H1 (cell line): ENCODE measurements at regions not wholly inside any gene's neighbourhood (a gene's known extent, or its start where the extent isn't known, plus 50 kb on each side); places are given as distances from the start of the nearest gene placed in this dataset.
"Not testable (repeated sequence)": the region's sequence is repeated elsewhere in the genome, so short reads cannot be mapped to it uniquely, and the experiment has no call there.

ENCODE experiments used
- CTCF ChIA-PET: fragments of 300-600 bp; sonication (Branson Sonifier 250); formaldehyde crosslinking; loops from one replicate; lab custom pipeline; 2021; ENCODE audit not compliant: partially characterized antibody; lab: Charles Lee
- POLR2A ChIA-PET: fragments of 300-600 bp; sonication (Branson Sonifier 250); formaldehyde crosslinking; loops from one replicate; lab custom pipeline; 2021; ENCODE audit warnings: inconsistent platforms; ENCODE audit not compliant: partially characterized antibody; lab: Charles Lee
- DNase-seq, 2 experiments: peaks; one replicate each; pipeline versions ENCODE4 v3.0.0 to v3.0.0-alpha.2; 2010 to 2022; ENCODE audit warnings: low spot score in 2 of 2, low read depth in 1 of 2, mixed read lengths in 1 of 2
- FAIRE-seq: peaks from 2 replicates; lab custom pipeline; 2011; peaks lifted over from hg19 to GRCh38; lab: Jason Lieb, UNC
- H2AFZ ChIP-seq: 2 replicates; pipeline ENCODE4 v1.8.1; 2012; ENCODE audit warnings: low read length, inconsistent platforms
- H2AK5ac ChIP-seq: 2 replicates; pipeline ENCODE4 v1.6.1; 2013; ENCODE audit warnings: low read depth, low read length
- H2BK120ac ChIP-seq: replicated peaks from 2 replicates; pipeline ENCODE3; 2013; ENCODE audit warnings: low read depth, low read length, inconsistent platforms
- H2BK12ac ChIP-seq: 2 replicates; pipeline ENCODE4 v1.6.1; 2013; ENCODE audit warnings: low read depth, low read length
- H2BK15ac ChIP-seq: 2 replicates; pipeline ENCODE4 v1.6.1; 2013; ENCODE audit warnings: low read length
- H2BK20ac ChIP-seq: 2 replicates; pipeline ENCODE4 v1.6.1; 2013; ENCODE audit warnings: low read length
- H2BK5ac ChIP-seq: 2 replicates; pipeline ENCODE4 v1.6.1; 2013; ENCODE audit warnings: low read depth, low read length
- H3K14ac ChIP-seq: 2 replicates; pipeline ENCODE4 v1.6.1; 2013; ENCODE audit warnings: inconsistent platforms; ENCODE audit not compliant: insufficient read length
- H3K18ac ChIP-seq: 2 replicates; pipeline ENCODE4 v1.6.1; 2013; ENCODE audit warnings: low read length; ENCODE audit errors: extremely low read depth
- H3K23ac ChIP-seq: 2 replicates; pipeline ENCODE4 v1.6.1; 2013; ENCODE audit warnings: inconsistent platforms; ENCODE audit not compliant: insufficient read length
- H3K23me2 ChIP-seq: 2 replicates; pipeline ENCODE4 v1.6.1; 2013; ENCODE audit warnings: low read depth, low read length
- H3K27ac ChIP-seq: 2 replicates; pipeline ENCODE4 v1.6.1; 2011; ENCODE audit warnings: low read depth, low read length, inconsistent platforms
- H3K27me3 ChIP-seq, 4 experiments: replicated peaks in 1 of 4; 1 replicate in 1 of 4; 2 replicates in 3 of 4; pipeline versions ENCODE4 v1.6.1 to v1.8.1; 2011 to 2013; ENCODE audit warnings: low read length in 3 of 4, mild to moderate bottlenecking in 3 of 4, inconsistent platforms in 2 of 4, mixed read lengths in 2 of 4, moderate library complexity in 1 of 4; ENCODE audit not compliant: control insufficient read depth in 3 of 4, insufficient read depth in 3 of 4; ENCODE audit errors: extremely low read depth in 1 of 4
- H3K36me3 ChIP-seq, 4 experiments: 2 replicates each; pipeline versions ENCODE4 v1.6.1 to v1.8.1; 2011 to 2013; ENCODE audit warnings: mild to moderate bottlenecking in 4 of 4, low read length in 3 of 4, moderate library complexity in 2 of 4, control low read depth in 1 of 4, inconsistent platforms in 1 of 4; ENCODE audit not compliant: insufficient read depth in 4 of 4, control insufficient read depth in 2 of 4
- H3K4ac ChIP-seq: replicated peaks from 2 replicates; pipeline ENCODE3; 2013; ENCODE audit warnings: low read length, low read depth, mixed read lengths, inconsistent platforms; ENCODE audit not compliant: insufficient read length
- H3K4me1 ChIP-seq, 4 experiments: replicated peaks in 1 of 4; 1 replicate in 1 of 4; 2 replicates in 3 of 4; pipeline versions ENCODE4 v1.6.1 to v1.8.1; 2011 to 2013; ENCODE audit warnings: low read length in 3 of 4, inconsistent platforms in 2 of 4, mixed read lengths in 1 of 4; ENCODE audit not compliant: insufficient read depth in 4 of 4, control insufficient read depth in 3 of 4
- H3K4me2 ChIP-seq, 2 experiments: 2 replicates each; pipeline versions ENCODE4 v1.6.1 to v1.8.1; 2011 to 2013; ENCODE audit warnings: low read depth in 2 of 2, low read length in 2 of 2, control low read depth in 1 of 2, inconsistent platforms in 1 of 2, mild to moderate bottlenecking in 1 of 2; ENCODE audit not compliant: insufficient read depth in 1 of 2
- H3K4me3 ChIP-seq, 4 experiments: fragments of 200-600, 300-600 bp in 1 of 4; sonication (generic), shearing (Covaris generic), sonication (Bioruptor Twin) in 1 of 4; 2 replicates each; pipeline versions ENCODE4 v1.5.1 to v1.8.1; 2011 to 2016; ENCODE audit warnings: low read length in 4 of 4, low read depth in 3 of 4, control low read depth in 2 of 4, inconsistent platforms in 2 of 4, mild to moderate bottlenecking in 2 of 4, mixed read lengths in 1 of 4, moderate library complexity in 1 of 4; ENCODE audit not compliant: insufficient read depth in 2 of 4; ENCODE audit errors: extremely low read depth in 1 of 4
- H3K56ac ChIP-seq: replicated peaks from 2 replicates; pipeline ENCODE3; 2013; ENCODE audit warnings: low read depth, mild to moderate bottlenecking, mixed read lengths, low read length, inconsistent platforms; ENCODE audit not compliant: insufficient read length
- H3K79me1 ChIP-seq: 2 replicates; pipeline ENCODE4 v1.6.1; 2013; ENCODE audit warnings: low read depth, low read length, control low read depth
- H3K79me2 ChIP-seq, 2 experiments: 2 replicates each; pipeline versions ENCODE4 v1.6.1 to v1.8.1; 2012 to 2013; ENCODE audit warnings: low read length in 2 of 2, mild to moderate bottlenecking in 2 of 2, inconsistent platforms in 1 of 2; ENCODE audit not compliant: insufficient read depth in 2 of 2, control insufficient read depth in 1 of 2
- H3K9ac ChIP-seq, 4 experiments: replicated peaks in 1 of 4; 1 replicate in 1 of 4; 2 replicates in 3 of 4; pipeline versions ENCODE4 v1.6.1 to v1.8.1; 2011 to 2013; ENCODE audit warnings: low read depth in 3 of 4, low read length in 3 of 4, control low read depth in 2 of 4, mild to moderate bottlenecking in 2 of 4, moderate library complexity in 2 of 4, inconsistent platforms in 1 of 4; ENCODE audit errors: extremely low read depth in 1 of 4
- H3K9me3 ChIP-seq, 2 experiments: 2 replicates each; pipeline versions ENCODE4 v1.6.1 to v1.8.1; 2012 to 2013; ENCODE audit warnings: mild to moderate bottlenecking in 2 of 2, moderate library complexity in 2 of 2, control low read depth in 1 of 2, inconsistent platforms in 1 of 2, low read depth in 1 of 2, low read length in 1 of 2, mixed read lengths in 1 of 2; ENCODE audit not compliant: insufficient read depth in 2 of 2
- H4K20me1 ChIP-seq, 2 experiments: replicated peaks in 1 of 2; 2 replicates each; pipeline versions ENCODE3 to v1.8.1; 2011 to 2013; ENCODE audit warnings: inconsistent platforms in 2 of 2, low read length in 2 of 2, mild to moderate bottlenecking in 1 of 2; ENCODE audit not compliant: insufficient read depth in 2 of 2, control insufficient read depth in 1 of 2
- H4K5ac ChIP-seq: 2 replicates; pipeline ENCODE4 v1.6.1; 2013; ENCODE audit warnings: low read length, low read depth, mixed read lengths, inconsistent platforms; ENCODE audit not compliant: insufficient read length
- H4K8ac ChIP-seq: 2 replicates; pipeline ENCODE4 v1.8.0; 2013; ENCODE audit warnings: mild to moderate bottlenecking, moderate library complexity, low read length, inconsistent platforms; ENCODE audit not compliant: insufficient read depth; ENCODE audit errors: extremely low read depth
- H4K91ac ChIP-seq: replicated peaks from 2 replicates; pipeline ENCODE3; 2013; ENCODE audit warnings: low read length, mixed read lengths, inconsistent platforms; ENCODE audit not compliant: insufficient read length
- WGBS, 2 experiments: shearing (Covaris generic) in 1 of 2; methylation state at CpG; one replicate each; pipeline versions ENCODE4 v1.1.6 to v1.1.7; 2013 to 2015; ENCODE audit warnings: low lambda C conversion rate in 2 of 2, mixed read lengths in 2 of 2, inconsistent platforms in 1 of 2, low coverage in 1 of 2, missing lambda C conversion rate in 1 of 2; ENCODE audit not compliant: insufficient replicate concordance in 2 of 2, insufficient coverage in 1 of 2, insufficient read length in 1 of 2; ENCODE audit errors: extremely low coverage in 1 of 2, missing lambda C conversion rate in 1 of 2; 5-methylcytosine and 5-hydroxymethylcytosine counted together

DNA sequence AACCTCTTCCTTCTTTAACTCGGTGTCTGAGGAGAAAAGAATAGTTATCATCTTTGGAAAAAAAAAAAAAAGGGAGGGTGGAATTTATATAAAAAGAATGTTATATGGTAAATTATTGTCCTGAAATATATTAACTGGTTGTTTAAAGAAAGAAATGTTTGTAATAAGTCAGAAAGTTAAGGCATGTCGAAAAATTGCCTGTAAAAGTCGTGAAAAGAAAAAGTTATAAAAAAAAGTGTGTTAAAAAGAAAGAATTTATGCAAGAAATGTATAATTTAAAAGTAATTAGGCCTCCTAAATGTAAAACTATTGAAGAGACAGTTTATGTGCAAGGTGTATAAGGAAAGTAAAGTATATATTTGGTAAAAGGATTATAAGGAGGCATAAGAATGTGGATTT lies 130.5 kb upstream of the SEMA6A start:
- H3K23me2 ChIP-seq, H3K56ac ChIP-seq, H2BK12ac ChIP-seq, H3K79me1 ChIP-seq, H4K5ac ChIP-seq, H2AFZ ChIP-seq, H3K9me3 ChIP-seq, H3K9ac ChIP-seq, H3K18ac ChIP-seq, CTCF ChIA-PET, H2BK20ac ChIP-seq, H3K23ac ChIP-seq, H3K27me3 ChIP-seq, H4K8ac ChIP-seq, H3K36me3 ChIP-seq, H2AK5ac ChIP-seq, H3K4me3 ChIP-seq, H2BK15ac ChIP-seq, H3K14ac ChIP-seq, H3K4ac ChIP-seq, H2BK120ac ChIP-seq, H3K27ac ChIP-seq, H4K91ac ChIP-seq, H3K4me1 ChIP-seq, H4K20me1 ChIP-seq, FAIRE-seq, DNase-seq, H3K79me2 ChIP-seq: not testable (repeated sequence)
- Histone ChIP-seq H3K4me2 (0 out of 4 replicates have a peak overlapping the region, but pooled peaks of 1 of the 2 experiments have one; percentile 17), H2BK5ac (0 out of 2 replicates have a peak overlapping the region, but pooled peaks have one; percentile 24)
- WGBS, 2 experiments, result 61 to 100% methylated on average over 2 to 3 of the region's 3 CpGs
- POLR2A ChIA-PET, result interaction anchor here (1.0 kb wide), 1 partner anchor 19 kb away, joined by 3 read pairs; no protein-coding TSS in a partner anchor
